ENCODE measurements at regions not wholly inside any gene's neighbourhood (a gene's known extent, or its start where the extent isn't known, plus 50 kb on each side); places are given as distances from the start of the nearest gene placed in this dataset.

GRCh38 chr1:235027076-235027861, 101.4 kb downstream of the TOMM20 start:
- TF ChIP-seq CTCF (IDR thresholded peaks at IDR 0.05): no peak
- H3K4me3 ChIP-seq: no peak overlapping the region
- DNase-seq (ENCODE audit: low spot score): no peak
- H3K27ac ChIP-seq: no peak overlapping the region

- Histone ChIP-seq H3K27ac (no peak overlapping the region), H3K4me3 (no peak overlapping the region)
- no peak for DNase-seq (ENCODE audit: low spot score)
- TF ChIP-seq CTCF (IDR thresholded peaks at IDR 0.05): no peak
These were observed 103.1 kb downstream of the TOMM20 start for GRCh38 chr1:235025422-235025984.

- no peak for TF ChIP-seq CTCF (IDR thresholded peaks at IDR 0.05)
- Histone ChIP-seq H3K4me3 (no peak overlapping the region), H3K27ac (no peak overlapping the region)
- no peak for DNase-seq (ENCODE audit: low spot score)
These were observed 103.8 kb downstream of the TOMM20 start for GRCh38 chr1:235024711-235025421.

DNA sequence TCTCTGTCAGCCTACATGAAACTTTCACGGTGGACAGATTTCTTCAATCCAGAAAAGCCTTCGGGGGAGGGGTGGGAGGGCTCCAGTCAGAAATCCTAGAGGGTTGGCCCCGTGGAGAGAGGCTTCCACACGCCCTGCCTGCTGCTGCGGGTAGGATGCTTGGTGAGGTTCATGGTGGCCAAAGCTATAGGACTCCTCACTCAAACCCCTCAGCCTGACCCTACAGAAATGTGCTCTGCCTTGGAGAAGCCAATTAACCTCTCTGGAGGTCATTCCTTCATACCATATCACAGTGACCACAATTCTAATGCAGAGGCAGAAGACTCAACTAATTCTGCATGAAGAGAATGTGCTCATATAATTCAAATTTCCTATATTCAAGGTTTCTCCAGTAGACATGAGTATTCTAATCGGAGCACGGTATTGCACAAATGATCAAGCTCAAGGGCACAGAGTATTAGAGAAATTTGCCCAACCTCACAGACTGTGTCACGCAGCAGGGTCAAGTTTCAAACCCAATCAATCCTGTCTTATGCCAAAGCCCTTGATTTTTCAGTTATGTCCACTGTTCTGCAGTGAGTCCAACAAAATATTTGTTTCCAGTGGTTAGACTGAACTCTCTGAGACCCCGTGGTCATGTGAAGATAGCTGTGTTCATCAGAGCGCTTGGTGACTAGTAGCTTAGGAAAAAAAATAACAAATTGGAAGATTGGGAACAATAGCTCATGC, 104.8 kb downstream of the TOMM20 start:
- Histone ChIP-seq H3K27ac (no peak overlapping the region), H3K4me3 (no peak overlapping the region)
- TF ChIP-seq CTCF (IDR thresholded peaks at IDR 0.05): no peak
- no peak for DNase-seq (ENCODE audit: low spot score)

GRCh38 chr1:235022981-235023710, 105.5 kb downstream of the TOMM20 start:
- TF ChIP-seq CTCF (IDR thresholded peaks at IDR 0.05): no peak
- no peak for DNase-seq (ENCODE audit: low spot score)
- Histone ChIP-seq H3K4me3 (no peak overlapping the region), H3K27ac (no peak overlapping the region)

GRCh38 chr1:235022341-235022980, 106.2 kb downstream of the TOMM20 start:
- H3K4me3 ChIP-seq: no peak overlapping the region
- no peak for DNase-seq (ENCODE audit: low spot score)
- no peak overlapping the region for H3K27ac ChIP-seq
- no peak for TF ChIP-seq CTCF (IDR thresholded peaks at IDR 0.05)
